NCI-H1930 (cell line): ENCODE measurements at regions not wholly inside any gene's neighbourhood (a gene's known extent, or its start where the extent isn't known, plus 50 kb on each side); places are given as distances from the start of the nearest gene placed in this dataset.

Experiments used
- DNase-seq, 2 experiments: peaks; one replicate each; lab custom pipeline; 2025; lab: John Stamatoyannopoulos, UW

- no peak for DNase-seq
Observed at GRCh38 chr20:23166563-23166962, 80.4 kb upstream of the CD93 start.

- no peak for DNase-seq
Observed at GRCh38 chr20:23165964-23166363, 79.8 kb upstream of the CD93 start.

- DNase-seq = no peak
Observed at GRCh38 chr20:23165307-23165750, 79.2 kb upstream of the CD93 start.

GRCh38 chr20:23164176-23164601, 78.1 kb upstream of the CD93 start:
- DNase-seq = no peak

- DNase-seq = no peak
Observed at GRCh38 chr20:23163562-23163961, 77.4 kb upstream of the CD93 start.

- DNase-seq = no peak
Observed at GRCh38 chr20:23162887-23163286, 76.8 kb upstream of the CD93 start.

GRCh38 chr20:23161968-23162696, 76.0 kb upstream of the CD93 start:
- DNase-seq = no peak

GRCh38 chr20:23161244-23161891, 75.2 kb upstream of the CD93 start:
- no peak for DNase-seq

GRCh38 chr20:23160536-23161243, 74.6 kb upstream of the CD93 start:
- no peak for DNase-seq

GRCh38 chr20:23159947-23160318, 73.8 kb upstream of the CD93 start:
- no peak for DNase-seq

- DNase-seq = no peak
Observed at GRCh38 chr20:23159256-23159946, 73.3 kb upstream of the CD93 start.

- no peak for DNase-seq
Observed at GRCh38 chr20:23157734-23158133, 71.6 kb upstream of the CD93 start.

GRCh38 chr20:23156842-23157423, 70.8 kb upstream of the CD93 start:
- no peak for DNase-seq

- DNase-seq = no peak
Observed at GRCh38 chr20:23156170-23156841, 70.2 kb upstream of the CD93 start.

- DNase-seq = no peak
Observed at GRCh38 chr20:23155141-23155590, 69.0 kb upstream of the CD93 start.

- no peak for DNase-seq
Observed at GRCh38 chr20:23153696-23154341, 67.7 kb upstream of the CD93 start.

- no peak for DNase-seq
Observed at GRCh38 chr20:23152902-23153301, 66.8 kb upstream of the CD93 start.

- DNase-seq = no peak
Observed at GRCh38 chr20:23152308-23152892, 66.3 kb upstream of the CD93 start.

GRCh38 chr20:23151885-23152284, 65.8 kb upstream of the CD93 start:
- no peak for DNase-seq

GRCh38 chr20:23151008-23151703, 65.0 kb upstream of the CD93 start:
- no peak for DNase-seq
